ENCODE measurements at regions not wholly inside any gene's neighbourhood (a gene's known extent, or its start where the extent isn't known, plus 50 kb on each side); places are given as distances from the start of the nearest gene placed in this dataset.

DNA sequence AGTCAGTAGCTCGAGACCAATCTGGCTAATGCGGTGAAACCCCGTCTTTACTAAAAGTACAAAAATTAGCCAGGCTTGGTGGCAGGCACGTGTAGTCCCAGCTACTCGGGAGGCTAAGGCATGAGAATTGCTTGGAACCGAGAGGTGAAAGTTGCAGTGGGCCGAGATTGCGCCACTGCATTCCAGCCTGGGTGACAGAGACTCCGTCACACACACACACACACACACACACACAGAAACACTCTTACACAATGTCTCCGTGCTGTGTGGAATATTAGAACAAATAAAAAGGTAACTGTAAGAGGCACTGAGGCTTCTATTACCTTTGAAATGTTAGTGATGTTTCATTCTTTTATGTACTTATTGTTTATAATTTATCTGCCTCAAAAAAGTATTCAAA is 326.6 kb downstream of the GPAT3 start:
- in situ Hi-C loops (cut with MboI) (no loop called here), intact Hi-C loops (cut with micrococcal nuclease; ENCODE audit: unreplicated experiment) (no loop called here)
- Histone ChIP-seq H2AFZ (ENCODE audit: control insufficient read depth, low read depth, low read length) (no peak overlapping the region), H3K9ac (ENCODE audit: control insufficient read depth, insufficient read depth, low read length) (no peak overlapping the region), H3K36me3 (ENCODE audit: control insufficient read depth in 2 of 2, insufficient read depth in 2 of 2, low read length in 1 of 2) (no peaks in the 10 kb centered on the region), H3K27me3 (replicated peaks in 1 of 2; ENCODE audit: control insufficient read depth in 2 of 2, insufficient read depth in 2 of 2, low read length in 1 of 2) (no peaks in the 10 kb centered on the region), H3K79me2 (ENCODE audit: control insufficient read depth, insufficient read depth, low read length) (no peaks in the 10 kb centered on the region), H3K4me2 (ENCODE audit: control insufficient read depth, insufficient read depth) (no peak overlapping the region), H3K27ac (ENCODE audit: control insufficient read depth, insufficient read depth) (no peak overlapping the region), H3K9me3 (replicated peaks; ENCODE audit: control insufficient read depth, insufficient read depth, low read length) (no peaks in the 10 kb centered on the region), H4K20me1 (ENCODE audit: control insufficient read depth, insufficient read depth) (no peaks in the 10 kb centered on the region), H3K4me1 (ENCODE audit: control insufficient read depth, insufficient read depth, low read length) (no peaks in the 10 kb centered on the region), H3K4me3 (no peak overlapping the region)
- SMC1A ChIA-PET (ENCODE audit: uncharacterized antibody, unreplicated experiment), result no interaction called here
- POLR2A ChIA-PET, result no interaction called here
- FAIRE-seq (no peak), DNase-seq (ENCODE audit: low read depth, low spot score) (no peak), ATAC-seq (no peak)
- TF ChIP-seq IRF3 (IDR thresholded peaks at IDR 0.05), result no peak
- TF ChIP-seq CEBPB (IDR thresholded peaks at IDR 0.05; ENCODE audit: borderline replicate concordance in 1 of 2, low read depth in 2 of 2, low read length in 2 of 2), result no peak
- no peak for TF ChIP-seq CBX3 (IDR thresholded peaks at IDR 0.05; ENCODE audit: borderline replicate concordance, low read depth)
- no peak for TF ChIP-seq TCF12 (IDR thresholded peaks at IDR 0.05; ENCODE audit: low read depth, low read length)
- TF ChIP-seq MLLT1 (IDR thresholded peaks at IDR 0.05), result no peak
- no peak for TF ChIP-seq NBN (IDR thresholded peaks at IDR 0.05)
- TF ChIP-seq ATF7 (IDR thresholded peaks at IDR 0.05; ENCODE audit: low read depth), result no peak
- no peak for TF ChIP-seq POLR2A (IDR thresholded peaks at IDR 0.05; ENCODE audit: low read depth, low read length)
- TF ChIP-seq TBL1XR1 (IDR thresholded peaks at IDR 0.05; ENCODE audit: low read depth, low read length), result no peak
- TF ChIP-seq NR2F1 (conservative IDR thresholded peaks at IDR 0.05), result no peak
- WGBS (ENCODE audit: insufficient coverage, insufficient replicate concordance, low lambda C conversion rate, missing lambda C conversion rate), result 42% methylated on average over 10 of the region's 10 CpGs
- RAD21 ChIA-PET (ENCODE audit: unreplicated experiment), result no interaction called here
- CTCF ChIA-PET, result no interaction called here
- no TSS peak for BruUV-seq (replicated peaks)
